HCT116 (cell line): ENCODE measurements at regions not wholly inside any gene's neighbourhood (a gene's known extent, or its start where the extent isn't known, plus 50 kb on each side); places are given as distances from the start of the nearest gene placed in this dataset.
"Not testable (repeated sequence)": the region's sequence is repeated elsewhere in the genome, so short reads cannot be mapped to it uniquely, and the experiment has no call there.

Experiments
- ATAC-seq: fragments of 200-7000 bp; cut with Tn5 transposase; 2 replicates; pipeline ENCODE4 v1.9.1; 2020; ENCODE audit warnings: mild to moderate bottlenecking, moderate library complexity
- BruUV-seq: library from RNA; stranded (reverse); fragments of 400-500 nt; replicated peaks from 2 replicates; lab custom pipeline; 2021; lab: Mats Ljungman, UMichigan
- CTCF ChIA-PET: fragments of 300-600 bp; sonication (Branson Sonifier 250); formaldehyde crosslinking; loops from one replicate; lab custom pipeline; 2021; ENCODE audit warnings: antibody characterized with exemption; lab: Charles Lee
- POLR2A ChIA-PET: fragments of 300-600, 350-600 bp; sonication (Branson Sonifier 250); formaldehyde crosslinking; loops from one replicate; lab custom pipeline; 2021; ENCODE audit warnings: antibody characterized with exemption; lab: Charles Lee
- RAD21 ChIA-PET, 2 experiments: fragments of 300-600 bp; sonication (Branson Sonifier 250); formaldehyde crosslinking; loops; one replicate each; lab custom pipeline; 2023; ENCODE audit warnings: low total read pairs in 2 of 2; ENCODE audit not compliant: uncharacterized antibody in 2 of 2, unreplicated experiment in 2 of 2, low non-redundant PET in 1 of 2; lab: Charles Lee
- DNase-seq: peaks from one replicate; pipeline ENCODE4 v3.0.0-alpha.2; 2010; ENCODE audit warnings: low read depth, low spot score
- H2AFZ ChIP-seq: fragments of 200-600 bp; shearing (Covaris generic), sonication (generic); 2 replicates; pipeline ENCODE4 v1.6.1; 2017; ENCODE audit warnings: low read depth, mixed run types, mixed read lengths, antibody characterized with exemption, low read length; ENCODE audit not compliant: poor library complexity, severe bottlenecking
- H3K27ac ChIP-seq: 2 replicates; pipeline ENCODE4 v1.5.1; 2012; ENCODE audit warnings: low read depth, low read length
- H3K27me3 ChIP-seq: fragments of 200-600 bp; sonication (generic); 2 replicates; pipeline ENCODE4 v1.6.1; 2016; ENCODE audit warnings: mixed run types, low read length, mixed read lengths; ENCODE audit not compliant: insufficient read depth
- H3K36me3 ChIP-seq, 2 experiments: fragments of 200-500 bp in 1 of 2; fragments of 200-600 bp in 1 of 2; sonication (Bioruptor generic) in 1 of 2; sonication (generic) in 1 of 2; 2 replicates each; pipeline versions ENCODE4 v1.5.1 to v1.6.1; 2014 to 2016; ENCODE audit warnings: low read length in 2 of 2, inconsistent platforms in 1 of 2, mixed read lengths in 1 of 2, mixed run types in 1 of 2; ENCODE audit not compliant: insufficient read depth in 2 of 2, control insufficient read depth in 1 of 2
- H3K4me1 ChIP-seq, 2 experiments: fragments of 200-600 bp in 1 of 2; sonication (generic) in 1 of 2; 2 replicates each; pipeline versions ENCODE4 v1.5.1 to v1.6.1; 2012 to 2017; ENCODE audit warnings: low read length in 2 of 2, inconsistent platforms in 1 of 2, mild to moderate bottlenecking in 1 of 2, mixed read lengths in 1 of 2, mixed run types in 1 of 2, moderate library complexity in 1 of 2; ENCODE audit not compliant: insufficient read depth in 2 of 2, control insufficient read depth in 1 of 2
- H3K4me2 ChIP-seq: fragments of 200-600 bp; sonication (generic); 2 replicates; pipeline ENCODE4 v1.6.1; 2017; ENCODE audit warnings: mixed run types, low read length, mixed read lengths
- H3K4me3 ChIP-seq, 2 experiments: fragments of 200-600 bp in 1 of 2; sonication (generic) in 1 of 2; replicated peaks in 1 of 2; 2 replicates each; pipeline ENCODE4 v1.5.1; 2011 to 2016; ENCODE audit warnings: low read length in 2 of 2, control low read depth in 1 of 2, low read depth in 1 of 2, mild to moderate bottlenecking in 1 of 2, mixed read lengths in 1 of 2, mixed run types in 1 of 2
- H3K79me2 ChIP-seq: fragments of 200-600 bp; sonication (generic); 2 replicates; pipeline ENCODE4 v1.6.1; 2017; ENCODE audit warnings: mild to moderate bottlenecking, mixed run types, low read length, moderate library complexity, mixed read lengths; ENCODE audit not compliant: insufficient read depth
- H3K9ac ChIP-seq: fragments of 200-600 bp; sonication (generic); 2 replicates; pipeline ENCODE4 v1.6.1; 2016; ENCODE audit warnings: low read length, mixed read lengths
- H3K9me2 ChIP-seq: fragments of 200-600 bp; sonication (generic), shearing (Covaris generic); 2 replicates; pipeline ENCODE4 v1.6.1; 2017; ENCODE audit warnings: mixed run types, mild to moderate bottlenecking, moderate library complexity; ENCODE audit not compliant: insufficient read depth
- H3K9me3 ChIP-seq, 2 experiments: fragments of 200-500 bp in 1 of 2; fragments of 200-600 bp in 1 of 2; sonication (Bioruptor generic) in 1 of 2; sonication (generic) in 1 of 2; 2 replicates each; pipeline ENCODE4 v1.6.1; 2014 to 2017; ENCODE audit warnings: low read length in 2 of 2, mixed read lengths in 2 of 2, inconsistent platforms in 1 of 2, low read depth in 1 of 2, mild to moderate bottlenecking in 1 of 2, mixed run types in 1 of 2, moderate library complexity in 1 of 2; ENCODE audit not compliant: control insufficient read depth in 1 of 2, insufficient read depth in 1 of 2
- H4K20me1 ChIP-seq: fragments of 200-600 bp; sonication (generic), shearing (Covaris generic); 2 replicates; pipeline ENCODE4 v1.6.1; 2017; ENCODE audit warnings: mixed run types, mild to moderate bottlenecking, moderate library complexity; ENCODE audit not compliant: insufficient read depth
- intact Hi-C: fragments of 100-400 bp; cut with micrococcal nuclease; formaldehyde crosslinking; loops from 2 replicates; pipeline ENCODE4 v1.10.0; 2022

GRCh38 chr9:41047792-41048191, 80.7 kb downstream of the FOXD4L6 start:
- H3K9me3 ChIP-seq, POLR2A ChIA-PET, H3K4me2 ChIP-seq, H3K4me3 ChIP-seq, H2AFZ ChIP-seq, H4K20me1 ChIP-seq, H3K9ac ChIP-seq, H3K27ac ChIP-seq, H3K27me3 ChIP-seq, CTCF ChIA-PET, RAD21 ChIA-PET, H3K36me3 ChIP-seq, BruUV-seq, H3K9me2 ChIP-seq, H3K79me2 ChIP-seq, DNase-seq, H3K4me1 ChIP-seq, ATAC-seq, intact Hi-C loops: not testable (repeated sequence)

GRCh38 chr9:41044930-41045329, 83.6 kb downstream of the FOXD4L6 start:
- H3K9ac ChIP-seq, H3K27ac ChIP-seq, H4K20me1 ChIP-seq, H3K27me3 ChIP-seq, H3K79me2 ChIP-seq, intact Hi-C loops, H2AFZ ChIP-seq, DNase-seq, CTCF ChIA-PET, H3K4me3 ChIP-seq, H3K4me1 ChIP-seq, RAD21 ChIA-PET, H3K4me2 ChIP-seq, H3K9me2 ChIP-seq, H3K36me3 ChIP-seq, ATAC-seq, H3K9me3 ChIP-seq, BruUV-seq, POLR2A ChIA-PET: not testable (repeated sequence)

GRCh38 chr9:41043433-41043832, 85.0 kb downstream of the FOXD4L6 start:
- H3K9me3 ChIP-seq, H3K27me3 ChIP-seq, intact Hi-C loops, H3K4me2 ChIP-seq, H3K27ac ChIP-seq, RAD21 ChIA-PET, H3K79me2 ChIP-seq, H3K9ac ChIP-seq, ATAC-seq, H3K9me2 ChIP-seq, POLR2A ChIA-PET, H2AFZ ChIP-seq, H3K4me3 ChIP-seq, DNase-seq, H3K4me1 ChIP-seq, H4K20me1 ChIP-seq, CTCF ChIA-PET, BruUV-seq, H3K36me3 ChIP-seq: not testable (repeated sequence)

GRCh38 chr9:41042111-41042510, 86.4 kb downstream of the FOXD4L6 start:
- ATAC-seq, H3K4me1 ChIP-seq, H3K79me2 ChIP-seq, H3K27me3 ChIP-seq, BruUV-seq, H3K4me3 ChIP-seq, DNase-seq, H2AFZ ChIP-seq, intact Hi-C loops, H3K9me3 ChIP-seq, H3K9me2 ChIP-seq, H3K36me3 ChIP-seq, RAD21 ChIA-PET, CTCF ChIA-PET, H4K20me1 ChIP-seq, H3K9ac ChIP-seq, H3K4me2 ChIP-seq, POLR2A ChIA-PET, H3K27ac ChIP-seq: not testable (repeated sequence)
